CD4-positive, alpha-beta T cell treated with Interleukin-21 for 1 hour (primary cell): ENCODE measurements at regions not wholly inside any gene's neighbourhood (a gene's known extent, or its start where the extent isn't known, plus 50 kb on each side); places are given as distances from the start of the nearest gene placed in this dataset.
"Not testable (repeated sequence)": the region's sequence is repeated elsewhere in the genome, so short reads cannot be mapped to it uniquely, and the experiment has no call there.

Experiments used
- DNase-seq: peaks from one replicate; pipeline ENCODE4 v3.0.0-alpha.2; 2020

GRCh38 chr7:50251765-50252164 lies 52.8 kb upstream of the IKZF1 start:
- DNase-seq, result no peak

- DNase-seq, result no peak
These were observed 58.0 kb upstream of the IKZF1 start for GRCh38 chr7:50246551-50246950.

- not testable (repeated sequence) for DNase-seq
These were observed 62.4 kb upstream of the IKZF1 start for GRCh38 chr7:50242111-50242510.

- DNase-seq, result not testable (repeated sequence)
These were observed 63.8 kb upstream of the IKZF1 start for GRCh38 chr7:50240699-50241098.

- peak; percentile 31 for DNase-seq
These were observed 74.6 kb upstream of the IKZF1 start for GRCh38 chr7:50229964-50230363.

GRCh38 chr7:50228148-50228547 lies 76.4 kb upstream of the IKZF1 start:
- DNase-seq, result no peak

GRCh38 chr7:50227726-50228125 lies 76.8 kb upstream of the IKZF1 start:
- no peak for DNase-seq

- DNase-seq, result no peak
These were observed 77.8 kb upstream of the IKZF1 start for GRCh38 chr7:50226669-50227068.

GRCh38 chr7:50226145-50226544 lies 78.4 kb upstream of the IKZF1 start:
- no peak for DNase-seq

- no peak for DNase-seq
These were observed 83.1 kb upstream of the IKZF1 start for GRCh38 chr7:50221433-50221832.

- no peak for DNase-seq
These were observed 83.5 kb upstream of the IKZF1 start for GRCh38 chr7:50221028-50221427.

GRCh38 chr7:50220273-50220672 lies 84.2 kb upstream of the IKZF1 start:
- no peak for DNase-seq

GRCh38 chr7:50217821-50218281 lies 86.7 kb upstream of the IKZF1 start:
- DNase-seq, result no peak

- no peak for DNase-seq
These were observed 87.1 kb upstream of the IKZF1 start for GRCh38 chr7:50217401-50217800.

GRCh38 chr7:50216626-50217025 lies 87.9 kb upstream of the IKZF1 start:
- no peak for DNase-seq

GRCh38 chr7:50214771-50215170 lies 89.7 kb upstream of the IKZF1 start:
- no peak for DNase-seq

- DNase-seq, result no peak
These were observed 90.3 kb upstream of the IKZF1 start for GRCh38 chr7:50214126-50214670.

GRCh38 chr7:50213622-50214017 lies 90.9 kb upstream of the IKZF1 start:
- DNase-seq, result no peak

- no peak for DNase-seq
These were observed 91.6 kb upstream of the IKZF1 start for GRCh38 chr7:50212666-50213621.

GRCh38 chr7:50212016-50212325 lies 92.5 kb upstream of the IKZF1 start:
- DNase-seq, result no peak

- no peak for DNase-seq
These were observed 93.1 kb upstream of the IKZF1 start for GRCh38 chr7:50211130-50212015.

- DNase-seq, result no peak
These were observed 93.8 kb upstream of the IKZF1 start for GRCh38 chr7:50210706-50211115.

GRCh38 chr7:50209461-50210135 lies 94.9 kb upstream of the IKZF1 start:
- peak; percentile 34 for DNase-seq
